Keratinocyte (primary cell): ENCODE measurements at regions not wholly inside any gene's neighbourhood (a gene's known extent, or its start where the extent isn't known, plus 50 kb on each side); places are given as distances from the start of the nearest gene placed in this dataset.

Experiments used
- CTCF ChIP-seq, 3 experiments: IDR thresholded peaks in 1 of 3; conservative IDR thresholded peaks in 1 of 3; optimal IDR thresholded peaks in 1 of 3; 2 replicates in 2 of 3; 3 replicates in 1 of 3; pipeline versions ENCODE3 to v1.5.1; 2011; ENCODE audit warnings: low read length in 3 of 3, mild to moderate bottlenecking in 3 of 3, moderate library complexity in 2 of 3, control low read depth in 1 of 3, inconsistent platforms in 1 of 3; ENCODE audit not compliant: insufficient read depth in 2 of 3; ENCODE audit errors: extremely low read depth in 1 of 3
- EZH2 ChIP-seq: IDR thresholded peaks from one replicate; pipeline ENCODE4 v1.6.1; 2012; ENCODE audit warnings: inconsistent platforms, mild to moderate bottlenecking, low read length, moderate library complexity

GRCh38 chr4:31995943-31996901 lies 1276.1 kb downstream of the PCDH7 start:
- TF ChIP-seq EZH2 (no peak), CTCF (optimal IDR thresholded peaks at IDR 0.05 in 1 of 3, IDR thresholded peaks at IDR 0.05 in 1 of 3, conservative IDR thresholded peaks at IDR 0.05 in 1 of 3; ENCODE audit: extremely low read depth in 1 of 3, insufficient read depth in 2 of 3, low read length in 3 of 3) (no peak)
